HTR-8/SVneo (cell line): ENCODE measurements at regions not wholly inside any gene's neighbourhood (a gene's known extent, or its start where the extent isn't known, plus 50 kb on each side); places are given as distances from the start of the nearest gene placed in this dataset.

Source experiments
- DNase-seq: peaks from one replicate; pipeline ENCODE4 v3.0.0; 2011; ENCODE audit warnings: low spot score, mixed read lengths; ENCODE audit not compliant: insufficient read length
- FAIRE-seq: peaks from 2 replicates; lab custom pipeline; 2011; peaks lifted over from hg19 to GRCh38; lab: Jason Lieb, UNC

DNA sequence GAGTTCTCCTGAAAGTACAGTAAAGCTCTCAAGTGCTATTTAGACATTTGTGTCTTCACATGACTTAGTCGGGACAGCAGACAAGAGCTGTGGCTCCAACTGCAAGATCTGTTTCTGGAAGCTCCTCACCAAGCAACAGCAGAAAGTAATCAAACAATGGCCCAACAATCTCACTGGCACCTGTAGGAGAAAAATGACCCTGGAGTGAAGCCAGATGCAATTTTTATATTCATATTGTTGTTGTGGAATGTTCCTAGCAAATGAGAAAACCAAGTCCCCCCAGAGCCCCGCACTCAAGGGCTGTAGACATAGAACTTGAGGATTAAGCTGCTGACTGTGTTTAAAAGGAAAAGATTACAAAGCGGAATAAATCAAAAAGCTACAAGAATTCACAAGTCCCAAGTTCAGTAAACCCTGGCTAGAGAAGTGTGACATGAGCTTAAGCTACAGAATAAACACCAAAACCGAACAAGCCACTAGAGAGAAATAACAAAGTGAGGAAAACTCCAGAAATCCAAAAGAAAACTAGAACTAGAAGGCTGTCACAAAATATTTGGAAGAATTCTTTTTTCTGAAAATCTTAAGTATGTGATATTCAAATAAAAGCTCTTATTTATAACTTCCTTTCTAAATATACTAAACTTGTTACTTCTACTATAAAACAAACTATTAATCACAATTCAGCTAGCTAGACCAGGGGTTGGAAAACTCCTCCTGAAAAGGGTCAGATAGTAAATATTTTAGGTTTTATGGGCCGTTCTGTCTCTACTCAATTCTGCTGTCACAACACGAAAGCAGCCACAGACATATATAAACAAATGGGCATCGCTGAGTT is 454.5 kb downstream of the SUCLA2 start:
- DNase-seq (no peak), FAIRE-seq (no peak)

DNA sequence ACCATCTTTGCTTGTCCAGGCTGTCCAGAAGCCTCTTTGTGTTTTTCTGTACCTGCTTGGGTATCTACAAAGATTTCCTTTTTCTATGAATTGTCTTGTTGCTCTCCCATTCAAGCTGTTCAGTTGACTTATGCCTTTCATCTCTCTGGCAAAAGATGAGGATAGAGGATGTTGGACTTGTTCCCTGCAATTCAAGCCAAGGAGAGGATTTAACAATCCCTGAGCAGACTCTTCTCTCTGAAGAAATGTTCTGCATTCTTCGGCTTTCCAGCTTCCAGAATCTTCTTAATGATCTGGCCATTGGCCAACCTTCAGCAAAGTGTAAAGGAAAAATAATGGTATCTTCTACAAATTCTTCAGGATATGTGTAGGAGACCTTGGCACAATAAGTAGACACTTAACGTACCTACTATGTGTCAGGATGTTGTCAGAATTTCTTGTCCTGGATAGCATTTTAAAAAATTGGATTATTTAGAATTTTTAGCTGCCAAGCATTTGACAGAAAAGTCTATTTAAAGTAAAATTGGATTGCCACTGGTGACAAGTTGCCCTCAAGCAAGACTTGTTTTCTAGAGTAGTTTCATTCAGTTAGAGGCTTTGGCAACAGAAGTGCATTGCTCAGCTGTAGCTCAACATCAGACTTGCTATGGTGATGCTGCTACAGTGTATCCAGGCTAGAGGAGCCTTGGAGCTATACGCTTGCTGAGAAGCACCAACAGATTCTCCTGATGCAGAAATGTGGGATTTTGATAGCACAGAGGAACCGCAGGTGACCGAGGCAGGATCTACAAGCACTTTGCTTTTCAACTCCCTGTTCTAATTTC is 455.7 kb downstream of the SUCLA2 start:
- DNase-seq (no peak), FAIRE-seq (no peak)

DNA sequence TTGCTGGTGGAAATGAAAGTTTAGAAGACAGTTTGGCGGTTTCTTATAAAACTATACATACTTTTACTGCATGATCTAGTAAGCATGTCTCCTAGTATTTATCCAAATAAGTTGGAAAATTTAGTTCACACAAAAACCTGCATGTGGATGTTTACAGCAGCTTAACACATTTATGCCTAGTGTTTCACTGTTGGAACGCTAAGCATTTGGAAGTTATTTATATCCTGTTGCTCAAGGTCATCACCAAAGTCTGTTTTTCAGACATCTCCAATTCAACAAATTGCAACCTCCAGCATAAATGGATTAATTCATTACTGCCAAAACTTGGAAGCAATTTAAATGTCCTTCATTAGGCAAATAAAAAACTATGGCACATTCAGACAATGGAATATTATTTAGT is 461.8 kb downstream of the SUCLA2 start:
- DNase-seq (no peak), FAIRE-seq (no peak)

- no peak for DNase-seq
- no peak for FAIRE-seq
Observed at GRCh38 chr13:47523771-47524170, 477.3 kb downstream of the SUCLA2 start.

DNA sequence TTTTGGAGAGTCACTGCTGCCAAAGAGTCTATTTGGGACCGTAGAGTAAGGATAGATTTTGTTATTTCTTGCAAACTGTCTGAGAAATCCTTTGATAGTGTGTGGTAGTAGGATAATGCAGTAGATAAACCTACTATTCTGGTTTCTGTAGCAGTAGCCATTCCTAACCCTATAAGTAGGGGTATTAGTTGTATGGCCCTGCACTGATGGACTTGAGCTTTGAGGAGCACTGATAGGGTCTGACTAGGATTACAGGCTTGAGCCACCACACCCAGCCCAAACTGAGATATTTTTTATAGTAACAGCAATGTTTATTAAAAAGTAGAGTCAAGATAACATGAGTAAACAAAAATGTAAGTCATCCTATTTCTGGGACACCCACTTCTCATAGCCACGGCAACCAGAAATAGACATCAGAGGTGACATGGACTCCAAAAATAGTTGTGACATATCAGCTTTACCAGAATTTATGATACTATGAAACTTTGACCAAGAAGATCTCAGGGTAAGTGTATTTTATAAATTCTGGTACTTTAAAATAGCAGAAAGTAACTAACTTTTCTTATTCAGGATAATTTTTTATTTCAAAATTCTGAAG is 479.1 kb downstream of the SUCLA2 start:
- DNase-seq (no peak), FAIRE-seq (no peak)

DNA sequence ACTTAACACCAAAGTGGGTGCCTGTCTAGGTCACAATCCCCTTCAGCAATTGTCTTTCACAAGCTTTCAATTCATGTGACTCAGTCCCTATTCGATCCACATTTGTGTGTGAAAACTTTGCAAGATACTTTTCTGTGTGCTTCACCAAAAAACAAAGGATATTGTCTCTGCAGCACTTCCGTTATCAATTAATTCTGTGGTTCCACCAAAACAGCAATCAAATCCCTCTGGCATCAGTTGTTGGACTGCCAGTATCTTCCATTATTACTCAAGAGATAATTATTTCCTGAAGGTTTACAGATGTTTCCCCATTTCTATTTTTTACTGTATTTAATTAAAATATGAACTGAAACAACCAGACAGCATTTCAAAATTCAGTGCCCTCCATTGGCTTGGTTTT is 481.4 kb downstream of the SUCLA2 start:
- DNase-seq (no peak), FAIRE-seq (no peak)

- DNase-seq: no peak
- FAIRE-seq: no peak
Observed at GRCh38 chr13:47518530-47518929, 482.5 kb downstream of the SUCLA2 start.

DNA sequence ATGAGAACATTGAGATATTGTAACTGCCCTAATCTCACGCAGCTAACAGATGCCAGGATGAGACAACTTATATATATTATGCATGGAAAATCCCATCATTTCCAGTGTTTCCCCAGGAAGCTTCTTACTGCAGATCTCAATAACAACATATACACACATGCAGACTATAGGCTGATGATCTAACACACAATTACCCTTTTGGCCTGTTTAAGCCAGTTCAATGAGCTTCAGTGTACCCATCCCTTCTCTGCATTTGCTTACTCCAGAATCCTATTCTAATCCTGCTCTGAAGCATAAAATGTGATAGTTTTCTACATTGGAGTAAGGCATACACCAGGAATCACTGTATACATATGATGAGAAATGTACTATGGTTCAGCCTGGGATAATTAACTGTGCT is 489.4 kb downstream of the SUCLA2 start:
- DNase-seq: no peak
- FAIRE-seq: no peak

- DNase-seq (no peak), FAIRE-seq (no peak)
Observed at GRCh38 chr13:47508527-47509228, 492.4 kb downstream of the SUCLA2 start.

DNA sequence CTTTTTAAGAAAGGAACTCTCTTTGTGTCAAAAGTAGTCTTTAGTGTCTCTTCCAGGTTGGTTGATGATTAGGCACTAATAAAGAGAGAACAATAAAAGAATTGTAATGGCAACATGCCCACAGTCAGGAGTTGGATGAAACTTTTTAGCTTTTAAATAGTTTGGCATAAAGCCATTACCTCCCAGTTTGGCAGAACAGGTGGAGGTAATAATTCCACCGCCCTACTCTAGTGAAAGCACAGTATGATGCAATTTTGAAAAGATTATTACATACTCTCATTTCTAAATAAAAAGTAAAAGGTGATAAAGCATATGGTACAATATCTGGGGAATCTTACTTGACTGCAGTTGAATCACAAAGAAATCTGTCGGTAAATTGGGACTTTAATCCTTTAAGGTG is 497.6 kb downstream of the SUCLA2 start:
- DNase-seq: no peak
- no peak for FAIRE-seq

- DNase-seq: no peak
- no peak for FAIRE-seq
Observed at GRCh38 chr13:47502166-47502565, 498.9 kb downstream of the SUCLA2 start.

GRCh38 chr13:47499358-47500150 is 501.5 kb downstream of the SUCLA2 start:
- FAIRE-seq: no peak
- DNase-seq: no peak

GRCh38 chr13:47484548-47484947 is 516.5 kb downstream of the SUCLA2 start:
- DNase-seq: no peak
- no peak for FAIRE-seq

DNA sequence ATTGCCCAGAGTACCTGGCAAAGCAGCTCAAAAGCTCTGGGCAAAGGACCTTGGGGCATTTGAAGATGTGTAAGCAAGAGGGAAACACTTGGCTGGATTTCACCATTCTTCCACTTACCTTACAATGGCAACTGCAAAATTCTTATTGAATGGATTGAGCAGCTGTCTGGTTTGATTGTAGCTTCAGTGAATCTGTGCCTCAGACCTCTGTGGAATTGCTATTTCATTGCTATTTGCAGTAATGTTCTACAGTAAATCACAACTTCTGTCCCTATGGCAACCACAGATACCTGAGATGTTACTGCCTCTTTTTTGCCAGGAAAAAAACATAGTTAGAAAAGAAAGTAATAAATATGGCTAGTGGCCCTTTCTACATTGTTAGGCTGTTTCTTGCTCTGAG is 519.5 kb downstream of the SUCLA2 start:
- FAIRE-seq (no peak), DNase-seq (no peak)

DNA sequence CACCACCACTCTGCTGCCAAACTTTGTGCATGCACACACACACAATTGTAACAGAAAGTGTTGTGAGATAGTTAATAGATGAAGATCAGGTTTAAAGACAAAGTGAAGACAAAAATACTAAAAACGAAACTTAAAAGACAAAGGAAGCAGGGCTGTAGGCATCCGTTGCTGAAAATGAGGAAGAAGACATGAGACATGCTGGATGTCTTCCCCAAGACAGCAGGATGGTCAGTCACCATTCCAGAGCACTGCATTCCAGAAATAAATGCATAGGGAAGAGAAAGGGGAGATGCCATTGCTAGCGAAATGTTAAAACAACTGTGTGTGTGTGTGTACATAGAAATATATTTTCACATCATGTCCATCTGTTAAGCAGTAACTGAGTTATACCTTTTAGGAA is 520.1 kb downstream of the SUCLA2 start:
- no peak for FAIRE-seq
- DNase-seq: no peak

DNA sequence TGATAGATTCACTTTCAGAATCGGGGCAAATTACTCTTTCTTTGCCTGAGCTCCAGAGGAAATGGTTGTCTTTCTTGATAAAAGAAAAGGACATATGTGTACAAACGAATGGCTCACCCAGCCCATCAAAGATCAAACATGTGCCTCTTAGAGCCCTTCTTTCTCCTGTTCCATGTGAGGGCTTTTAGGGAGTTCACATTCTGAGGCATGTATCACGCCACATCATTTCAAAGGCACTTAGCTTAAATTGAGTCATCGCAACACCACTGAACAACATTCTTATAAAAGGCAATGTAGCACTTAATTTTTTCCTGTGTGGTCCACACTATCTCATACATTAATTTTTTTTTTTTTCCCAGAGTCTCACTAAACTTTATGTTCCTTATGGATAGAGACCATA is 521.0 kb downstream of the SUCLA2 start:
- FAIRE-seq: no peak
- DNase-seq: no peak

GRCh38 chr13:47478985-47479384 is 522.1 kb downstream of the SUCLA2 start:
- DNase-seq (no peak), FAIRE-seq (no peak)

GRCh38 chr13:47475441-47475948 is 525.6 kb downstream of the SUCLA2 start:
- FAIRE-seq (no peak), DNase-seq (no peak)

- FAIRE-seq (no peak), DNase-seq (no peak)
Observed at GRCh38 chr13:47474839-47475238, 526.2 kb downstream of the SUCLA2 start.

DNA sequence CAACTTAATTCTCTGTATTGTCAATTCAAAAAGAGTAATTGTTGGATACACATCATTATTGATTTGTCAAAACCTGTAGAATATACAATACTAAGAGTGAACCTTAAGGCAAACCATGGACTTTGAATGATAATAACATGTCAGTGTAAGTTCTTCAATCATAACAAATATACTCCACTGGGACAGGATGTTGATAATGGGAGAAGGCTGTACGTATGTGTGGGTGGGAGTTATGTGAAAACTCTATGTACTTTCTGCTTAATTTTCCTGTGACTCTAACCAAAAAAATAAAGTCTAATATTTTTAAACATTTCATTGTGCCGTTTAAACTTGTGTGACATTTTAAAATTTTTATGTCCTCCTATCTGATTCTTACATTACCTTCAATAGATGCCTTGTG is 526.7 kb downstream of the SUCLA2 start:
- no peak for FAIRE-seq

More for the DNA sequence above, 526.7 kb downstream of the SUCLA2 start:
- no peak for DNase-seq
